ENCODE measurements at regions not wholly inside any gene's neighbourhood (a gene's known extent, or its start where the extent isn't known, plus 50 kb on each side); places are given as distances from the start of the nearest gene placed in this dataset.

DNA sequence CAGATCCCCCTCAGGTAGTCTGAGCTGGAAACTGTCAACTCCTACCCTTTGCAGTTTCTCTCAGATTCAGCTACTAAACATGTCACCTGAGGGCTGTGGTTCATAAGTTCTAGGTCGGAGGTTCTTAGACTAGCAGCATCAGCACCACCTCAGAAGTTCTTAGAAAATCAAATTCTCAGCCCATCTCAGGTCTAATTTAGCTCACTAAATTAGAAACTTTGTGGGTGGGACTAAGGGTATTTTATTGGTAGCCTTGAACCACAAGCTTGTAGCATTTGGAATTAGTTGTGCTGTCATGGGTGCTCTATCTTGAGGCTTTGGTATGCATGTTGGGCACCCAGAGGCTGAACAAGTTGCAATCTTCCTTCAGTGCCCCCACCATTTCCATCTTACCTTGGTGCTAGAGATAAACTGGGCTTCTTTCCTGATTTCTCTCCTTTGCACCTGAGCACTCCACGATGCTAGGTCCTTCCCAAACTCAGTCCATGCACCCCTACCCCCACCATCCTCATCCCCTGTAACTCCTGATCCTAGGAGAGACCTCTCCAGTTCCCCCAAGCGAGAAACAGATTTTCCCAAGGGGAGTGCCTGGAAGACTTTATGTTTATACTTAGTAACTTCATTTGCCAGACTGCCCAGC, 54.2 kb downstream of the S1PR1 start:
- in situ Hi-C loops (cut with HindIII; ENCODE audit: extremely low pct_ligation_motif_present, low pct_unique_long_range_greater_than_20kb) = no loop called here
- no peak for DNase-seq (ENCODE audit: low spot score)
- CTCF ChIA-PET (ENCODE audit: low intra/inter-chr PET ratio, low total read pairs) = no interaction called here

DNA sequence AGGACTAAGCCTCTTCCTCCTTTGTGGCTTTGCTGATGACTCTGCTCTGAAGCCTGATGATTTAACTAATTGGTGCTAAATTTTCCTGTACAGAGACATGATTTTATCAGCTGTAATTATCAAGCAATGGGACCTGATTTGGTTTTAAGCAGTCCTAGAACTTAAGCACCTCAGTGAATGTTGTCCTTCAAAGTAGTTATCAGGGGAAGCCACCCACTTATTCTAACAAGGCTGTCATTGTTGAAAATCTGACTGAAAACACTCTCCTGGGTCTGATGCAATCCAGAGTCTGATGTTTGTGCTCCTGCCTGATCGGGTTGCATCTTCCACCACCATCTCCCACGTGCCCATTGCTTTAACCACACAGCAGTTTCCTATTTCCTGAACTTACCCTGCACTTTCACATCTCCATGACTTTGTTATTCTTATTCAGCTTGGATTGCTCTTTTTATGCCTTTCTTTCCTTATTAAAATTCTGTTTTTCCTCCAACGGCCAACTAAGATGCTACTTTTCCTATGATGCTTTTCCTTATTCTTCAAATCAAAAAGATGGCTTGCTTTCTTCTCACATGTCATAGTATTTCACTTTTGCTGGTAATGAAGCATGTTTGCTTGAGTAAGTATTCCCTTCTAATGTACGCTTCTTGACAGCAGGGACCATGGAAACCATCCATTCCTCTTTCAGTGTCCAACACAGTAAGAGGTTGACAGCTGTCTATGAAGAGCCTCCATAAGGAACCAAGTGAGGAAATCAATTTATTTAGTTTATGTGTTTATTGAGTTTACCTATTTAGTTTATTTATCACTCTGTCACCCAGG, 55.0 kb downstream of the S1PR1 start:
- WGBS (ENCODE audit: low lambda C conversion rate) = 36% methylated on average over 4 of the region's 4 CpGs
- Histone ChIP-seq H3K9ac (ENCODE audit: insufficient read depth, low read depth, low read length) (no peak overlapping the region), H3K27ac (ENCODE audit: extremely low read length, insufficient read depth, low read length) (peak overlapping the region; percentile 40), H3K9me3 (ENCODE audit: low read length) (no peaks in the 10 kb centered on the region), H2AFZ (ENCODE audit: low read length) (no peak overlapping the region), H3K4me2 (ENCODE audit: low read depth, low read length) (peak overlapping the region; percentile 58), H3K79me2 (ENCODE audit: insufficient read depth, low read length) (no peaks in the 10 kb centered on the region), H3K4me3 (replicated peaks in 1 of 3; ENCODE audit: insufficient read depth in 1 of 3, low read depth in 2 of 3, low read length in 3 of 3) (no peak overlapping the region), H3K4me1 (ENCODE audit: insufficient read depth, low read length) (peaks cover 51% of the 10 kb centered on the region), H4K20me1 (ENCODE audit: insufficient read depth, low read length) (no peaks in the 10 kb centered on the region), H3K27me3 (ENCODE audit: control insufficient read depth in 1 of 2, insufficient read depth in 2 of 2, low read length in 2 of 2) (no peaks in the 10 kb centered on the region), H3K36me3 (replicated peaks in 1 of 2; ENCODE audit: control insufficient read depth in 1 of 2, insufficient read depth in 2 of 2, low read length in 2 of 2) (no peaks in the 10 kb centered on the region)
- BruUV-seq (replicated peaks) = no TSS peak
- CTCF ChIA-PET (ENCODE audit: low intra/inter-chr PET ratio, low total read pairs) = no interaction called here
- FAIRE-seq (peak; percentile 86), ATAC-seq (peak; percentile 79), DNase-seq (ENCODE audit: low spot score) (peak; percentile 83)
- in situ Hi-C loops (cut with HindIII; ENCODE audit: extremely low pct_ligation_motif_present, low pct_unique_long_range_greater_than_20kb) = no loop called here
- POLR2A ChIA-PET = no interaction called here
- intact Hi-C loops (cut with micrococcal nuclease; ENCODE audit: unreplicated experiment) = loop anchor here (1.0 kb wide), 1 partner anchor 54 kb away; the partner anchor contains the start of gene S1PR1
- no peak for TF ChIP-seq ZFX (CRISPR knock-in tag; IDR thresholded peaks at IDR 0.05; ENCODE audit: low read depth)
- no peak for TF ChIP-seq RAD21 (CRISPR knock-in tag; IDR thresholded peaks at IDR 0.05)
- TF ChIP-seq ZSCAN25 (CRISPR knock-in tag; IDR thresholded peaks at IDR 0.05) = peak; percentile 36; the same call in 1 of the 2 replicates
- no peak for TF ChIP-seq TCF12 (IDR thresholded peaks at IDR 0.05)
- no peak for TF ChIP-seq TCF12 (CRISPR knock-in tag; IDR thresholded peaks at IDR 0.05)
- TF ChIP-seq GZF1 (CRISPR knock-in tag; IDR thresholded peaks at IDR 0.05) = no peak
- TF ChIP-seq, protein P1, sequence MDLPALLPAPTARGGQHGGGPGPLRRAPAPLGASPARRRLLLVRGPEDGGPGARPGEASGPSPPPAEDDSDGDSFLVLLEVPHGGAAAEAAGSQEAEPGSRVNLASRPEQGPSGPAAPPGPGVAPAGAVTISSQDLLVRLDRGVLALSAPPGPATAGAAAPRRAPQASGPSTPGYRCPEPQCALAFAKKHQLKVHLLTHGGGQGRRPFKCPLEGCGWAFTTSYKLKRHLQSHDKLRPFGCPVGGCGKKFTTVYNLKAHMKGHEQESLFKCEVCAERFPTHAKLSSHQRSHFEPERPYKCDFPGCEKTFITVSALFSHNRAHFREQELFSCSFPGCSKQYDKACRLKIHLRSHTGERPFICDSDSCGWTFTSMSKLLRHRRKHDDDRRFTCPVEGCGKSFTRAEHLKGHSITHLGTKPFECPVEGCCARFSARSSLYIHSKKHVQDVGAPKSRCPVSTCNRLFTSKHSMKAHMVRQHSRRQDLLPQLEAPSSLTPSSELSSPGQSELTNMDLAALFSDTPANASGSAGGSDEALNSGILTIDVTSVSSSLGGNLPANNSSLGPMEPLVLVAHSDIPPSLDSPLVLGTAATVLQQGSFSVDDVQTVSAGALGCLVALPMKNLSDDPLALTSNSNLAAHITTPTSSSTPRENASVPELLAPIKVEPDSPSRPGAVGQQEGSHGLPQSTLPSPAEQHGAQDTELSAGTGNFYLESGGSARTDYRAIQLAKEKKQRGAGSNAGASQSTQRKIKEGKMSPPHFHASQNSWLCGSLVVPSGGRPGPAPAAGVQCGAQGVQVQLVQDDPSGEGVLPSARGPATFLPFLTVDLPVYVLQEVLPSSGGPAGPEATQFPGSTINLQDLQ (CRISPR knock-in tag; IDR thresholded peaks at IDR 0.05) = no peak
- no peak for TF ChIP-seq ZNF451 (CRISPR knock-in tag; IDR thresholded peaks at IDR 0.05)
- TF ChIP-seq ZNF20 (CRISPR knock-in tag; IDR thresholded peaks at IDR 0.05) = no peak
- no peak for TF ChIP-seq ZFAT (CRISPR knock-in tag; conservative IDR thresholded peaks at IDR 0.05)
- TF ChIP-seq ZIK1 (CRISPR knock-in tag; IDR thresholded peaks at IDR 0.05; ENCODE audit: borderline replicate concordance, low read depth) = no peak
- TF ChIP-seq NCOA1 (CRISPR knock-in tag; IDR thresholded peaks at IDR 0.05) = no peak
- no peak for TF ChIP-seq HNRNPL (IDR thresholded peaks at IDR 0.05; ENCODE audit: low read depth, low read length)

More for the DNA sequence above, 54.2 kb downstream of the S1PR1 start:
- no peak overlapping the region for H3K9ac ChIP-seq (ENCODE audit: insufficient read depth, low read depth, low read length)
- peak overlapping the region; percentile 40 for H3K27ac ChIP-seq (ENCODE audit: extremely low read length, insufficient read depth, low read length)
- H3K4me2 ChIP-seq (ENCODE audit: low read depth, low read length) = peak overlapping the region; percentile 58
- peaks cover 51% of the 10 kb centered on the region for H3K4me1 ChIP-seq (ENCODE audit: insufficient read depth, low read length)
- no peaks in the 10 kb centered on the region for H3K9me3 ChIP-seq (ENCODE audit: low read length)
- no peak overlapping the region for H3K4me3 ChIP-seq (replicated peaks in 1 of 3; ENCODE audit: insufficient read depth in 1 of 3, low read depth in 2 of 3, low read length in 3 of 3)
- H3K79me2 ChIP-seq (ENCODE audit: insufficient read depth, low read length) = no peaks in the 10 kb centered on the region
- WGBS (ENCODE audit: low lambda C conversion rate) = 63% methylated on average over 3 of the region's 3 CpGs
- H3K36me3 ChIP-seq (replicated peaks in 1 of 2; ENCODE audit: control insufficient read depth in 1 of 2, insufficient read depth in 2 of 2, low read length in 2 of 2) = no peaks in the 10 kb centered on the region
- TF ChIP-seq ZFAT (CRISPR knock-in tag; conservative IDR thresholded peaks at IDR 0.05) = 0 out of 2 replicates have a peak, but pooled peaks have one; percentile 9
- no peak for TF ChIP-seq ZNF550 (CRISPR knock-in tag; IDR thresholded peaks at IDR 0.05; ENCODE audit: borderline replicate concordance)
- no peaks in the 10 kb centered on the region for H3K27me3 ChIP-seq (ENCODE audit: control insufficient read depth in 1 of 2, insufficient read depth in 2 of 2, low read length in 2 of 2)
- no peaks in the 10 kb centered on the region for H4K20me1 ChIP-seq (ENCODE audit: insufficient read depth, low read length)
- no TSS peak for BruUV-seq (replicated peaks)
- no peak; the same call in 2 of the 3 replicates for ATAC-seq
- no peak overlapping the region for H2AFZ ChIP-seq (ENCODE audit: low read length)
- FAIRE-seq = no peak
- POLR2A ChIA-PET = no interaction called here
- intact Hi-C loops (cut with micrococcal nuclease; ENCODE audit: unreplicated experiment) = loop anchor here (1.0 kb wide), 1 partner anchor 54 kb away; the partner anchor contains the start of gene S1PR1

All from HepG2 (cell line).